ENCODE measurements at regions not wholly inside any gene's neighbourhood (a gene's known extent, or its start where the extent isn't known, plus 50 kb on each side); places are given as distances from the start of the nearest gene placed in this dataset.

GRCh38 chr2:2919574-2920365 lies 457.8 kb downstream of the EIPR1 start:
- no peak for TF ChIP-seq SP1 (IDR thresholded peaks at IDR 0.05)
- no peak for TF ChIP-seq JUND (IDR thresholded peaks at IDR 0.05)
- TF ChIP-seq RAD21 (IDR thresholded peaks at IDR 0.05): no peak
- TF ChIP-seq, protein P1, sequence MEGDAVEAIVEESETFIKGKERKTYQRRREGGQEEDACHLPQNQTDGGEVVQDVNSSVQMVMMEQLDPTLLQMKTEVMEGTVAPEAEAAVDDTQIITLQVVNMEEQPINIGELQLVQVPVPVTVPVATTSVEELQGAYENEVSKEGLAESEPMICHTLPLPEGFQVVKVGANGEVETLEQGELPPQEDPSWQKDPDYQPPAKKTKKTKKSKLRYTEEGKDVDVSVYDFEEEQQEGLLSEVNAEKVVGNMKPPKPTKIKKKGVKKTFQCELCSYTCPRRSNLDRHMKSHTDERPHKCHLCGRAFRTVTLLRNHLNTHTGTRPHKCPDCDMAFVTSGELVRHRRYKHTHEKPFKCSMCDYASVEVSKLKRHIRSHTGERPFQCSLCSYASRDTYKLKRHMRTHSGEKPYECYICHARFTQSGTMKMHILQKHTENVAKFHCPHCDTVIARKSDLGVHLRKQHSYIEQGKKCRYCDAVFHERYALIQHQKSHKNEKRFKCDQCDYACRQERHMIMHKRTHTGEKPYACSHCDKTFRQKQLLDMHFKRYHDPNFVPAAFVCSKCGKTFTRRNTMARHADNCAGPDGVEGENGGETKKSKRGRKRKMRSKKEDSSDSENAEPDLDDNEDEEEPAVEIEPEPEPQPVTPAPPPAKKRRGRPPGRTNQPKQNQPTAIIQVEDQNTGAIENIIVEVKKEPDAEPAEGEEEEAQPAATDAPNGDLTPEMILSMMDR (IDR thresholded peaks at IDR 0.05; ENCODE audit: low read depth, low read length, missing input control): no peak
- TF ChIP-seq TAF1 (conservative IDR thresholded peaks at IDR 0.05): no peak
- TF ChIP-seq GABPA (IDR thresholded peaks at IDR 0.05 in 1 of 2, conservative IDR thresholded peaks at IDR 0.05 in 1 of 2): no peak
- no peak for TF ChIP-seq MAX (IDR thresholded peaks at IDR 0.05)
- TF ChIP-seq YY1 (IDR thresholded peaks at IDR 0.05): no peak
- TF ChIP-seq REST (IDR thresholded peaks at IDR 0.05): no peak
- TF ChIP-seq HNF4A (conservative IDR thresholded peaks at IDR 0.05): no peak
- TF ChIP-seq FOXA1 (IDR thresholded peaks at IDR 0.05): no peak
- TF ChIP-seq FOXA2 (IDR thresholded peaks at IDR 0.05): no peak
- TF ChIP-seq RXRA (IDR thresholded peaks at IDR 0.05): no peak
- TF ChIP-seq NR2F2 (IDR thresholded peaks at IDR 0.05): no peak
- no peak for TF ChIP-seq HNF4G (IDR thresholded peaks at IDR 0.05)
- TF ChIP-seq, protein P2, sequence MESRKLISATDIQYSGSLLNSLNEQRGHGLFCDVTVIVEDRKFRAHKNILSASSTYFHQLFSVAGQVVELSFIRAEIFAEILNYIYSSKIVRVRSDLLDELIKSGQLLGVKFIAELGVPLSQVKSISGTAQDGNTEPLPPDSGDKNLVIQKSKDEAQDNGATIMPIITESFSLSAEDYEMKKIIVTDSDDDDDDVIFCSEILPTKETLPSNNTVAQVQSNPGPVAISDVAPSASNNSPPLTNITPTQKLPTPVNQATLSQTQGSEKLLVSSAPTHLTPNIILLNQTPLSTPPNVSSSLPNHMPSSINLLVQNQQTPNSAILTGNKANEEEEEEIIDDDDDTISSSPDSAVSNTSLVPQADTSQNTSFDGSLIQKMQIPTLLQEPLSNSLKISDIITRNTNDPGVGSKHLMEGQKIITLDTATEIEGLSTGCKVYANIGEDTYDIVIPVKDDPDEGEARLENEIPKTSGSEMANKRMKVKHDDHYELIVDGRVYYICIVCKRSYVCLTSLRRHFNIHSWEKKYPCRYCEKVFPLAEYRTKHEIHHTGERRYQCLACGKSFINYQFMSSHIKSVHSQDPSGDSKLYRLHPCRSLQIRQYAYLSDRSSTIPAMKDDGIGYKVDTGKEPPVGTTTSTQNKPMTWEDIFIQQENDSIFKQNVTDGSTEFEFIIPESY (IDR thresholded peaks at IDR 0.05): no peak
- TF ChIP-seq ATF3 (IDR thresholded peaks at IDR 0.05): no peak
- TF ChIP-seq EGR1 (IDR thresholded peaks at IDR 0.05; ENCODE audit: low read depth in 2 of 2): no peak
- WGBS: 65% methylated on average over 10 of the region's 10 CpGs

More at GRCh38 chr2:2919574-2920365, 457.8 kb downstream of the EIPR1 start:
- Histone ChIP-seq H3K9me3 (ENCODE audit: control insufficient read depth in 4 of 4, low read length in 3 of 4) (peaks cover 0 to 11% (median 5%) of the 10 kb centered on the region in 4 donors), H3K27ac (ENCODE audit: low read depth in 1 of 2, low read length in 2 of 2) (no peak overlapping the region), H3K4me1 (ENCODE audit: control insufficient read depth in 4 of 4, insufficient read depth in 4 of 4, low read length in 3 of 4) (no peaks in the 10 kb centered on the region), H3K9ac (ENCODE audit: low read depth in 1 of 2, low read length in 2 of 2) (no peak overlapping the region), H3K4me3 (ENCODE audit: low read depth in 1 of 3, low read length in 3 of 3) (no peak overlapping the region), H3K27me3 (ENCODE audit: control insufficient read depth in 4 of 4, insufficient read depth in 4 of 4, low read length in 3 of 4) (peaks cover 0 to 4% (median 0%) of the 10 kb centered on the region in 4 donors), H3K36me3 (ENCODE audit: control insufficient read depth in 4 of 4, insufficient read depth in 3 of 4, low read depth in 1 of 4, low read length in 3 of 4) (no peaks in the 10 kb centered on the region)
- no peak for DNase-seq (ENCODE audit: low spot score)

All from liver (tissue), 8 donors.